ENCODE measurements at regions not wholly inside any gene's neighbourhood (a gene's known extent, or its start where the extent isn't known, plus 50 kb on each side); places are given as distances from the start of the nearest gene placed in this dataset.
"Not testable (repeated sequence)": the region's sequence is repeated elsewhere in the genome, so short reads cannot be mapped to it uniquely, and the experiment has no call there.

GRCh38 chr4:3984796-3985195 lies 218.6 kb downstream of the ADRA2C start:
- H3K9me3 ChIP-seq; H3K36me3 ChIP-seq; DNase-seq; H3K4me3 ChIP-seq; in situ Hi-C loops (cut with MboI; ENCODE audit: low sequenced_read_pairs in 4 of 4); intact Hi-C loops (cut with DNase I; ENCODE audit: low total_unique reads); ATAC-seq; H3K4me1 ChIP-seq; H3K27me3 ChIP-seq; H3K27ac ChIP-seq: not testable (repeated sequence)
- TF ChIP-seq, protein P1, sequence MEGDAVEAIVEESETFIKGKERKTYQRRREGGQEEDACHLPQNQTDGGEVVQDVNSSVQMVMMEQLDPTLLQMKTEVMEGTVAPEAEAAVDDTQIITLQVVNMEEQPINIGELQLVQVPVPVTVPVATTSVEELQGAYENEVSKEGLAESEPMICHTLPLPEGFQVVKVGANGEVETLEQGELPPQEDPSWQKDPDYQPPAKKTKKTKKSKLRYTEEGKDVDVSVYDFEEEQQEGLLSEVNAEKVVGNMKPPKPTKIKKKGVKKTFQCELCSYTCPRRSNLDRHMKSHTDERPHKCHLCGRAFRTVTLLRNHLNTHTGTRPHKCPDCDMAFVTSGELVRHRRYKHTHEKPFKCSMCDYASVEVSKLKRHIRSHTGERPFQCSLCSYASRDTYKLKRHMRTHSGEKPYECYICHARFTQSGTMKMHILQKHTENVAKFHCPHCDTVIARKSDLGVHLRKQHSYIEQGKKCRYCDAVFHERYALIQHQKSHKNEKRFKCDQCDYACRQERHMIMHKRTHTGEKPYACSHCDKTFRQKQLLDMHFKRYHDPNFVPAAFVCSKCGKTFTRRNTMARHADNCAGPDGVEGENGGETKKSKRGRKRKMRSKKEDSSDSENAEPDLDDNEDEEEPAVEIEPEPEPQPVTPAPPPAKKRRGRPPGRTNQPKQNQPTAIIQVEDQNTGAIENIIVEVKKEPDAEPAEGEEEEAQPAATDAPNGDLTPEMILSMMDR (IDR thresholded peaks at IDR 0.05 in 4 of 5, conservative IDR thresholded peaks at IDR 0.05 in 1 of 5): peak in 4 of 5 experiments; percentile 37 to 54 (median 50)

- H3K4me3 ChIP-seq; H3K9me3 ChIP-seq; DNase-seq; H3K4me1 ChIP-seq; intact Hi-C loops (cut with DNase I; ENCODE audit: low total_unique reads); in situ Hi-C loops (cut with MboI; ENCODE audit: low sequenced_read_pairs in 4 of 4); H3K27me3 ChIP-seq; ATAC-seq; H3K27ac ChIP-seq; H3K36me3 ChIP-seq: not testable (repeated sequence)
Measured at GRCh38 chr4:3986412-3986811, 220.2 kb downstream of the ADRA2C start.

DNA sequence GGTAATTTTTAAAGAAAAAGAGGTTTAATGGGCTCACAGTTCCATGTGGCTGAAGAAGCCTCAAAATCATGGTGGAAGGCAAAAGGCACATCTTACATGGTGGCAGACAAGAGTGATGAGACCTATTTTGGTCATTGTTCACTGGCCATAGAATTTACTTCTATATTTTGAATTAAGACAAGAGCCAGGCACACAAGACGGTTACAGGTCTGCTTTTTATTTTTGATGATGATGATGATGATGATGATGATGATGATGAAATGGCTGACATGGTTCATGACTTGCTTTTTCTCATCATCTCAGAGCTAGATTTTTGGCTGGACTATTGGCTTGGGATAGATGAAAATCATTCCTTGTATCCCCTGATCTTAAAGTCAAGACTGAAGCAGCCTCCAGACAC lies 229.3 kb downstream of the OTOP1 start:
- DNase-seq; intact Hi-C loops (cut with DNase I; ENCODE audit: low total_unique reads); in situ Hi-C loops (cut with MboI; ENCODE audit: low sequenced_read_pairs in 4 of 4); H3K4me1 ChIP-seq; H3K4me3 ChIP-seq; H3K36me3 ChIP-seq; H3K9me3 ChIP-seq; ATAC-seq; H3K27me3 ChIP-seq; H3K27ac ChIP-seq: not testable (repeated sequence)

DNA sequence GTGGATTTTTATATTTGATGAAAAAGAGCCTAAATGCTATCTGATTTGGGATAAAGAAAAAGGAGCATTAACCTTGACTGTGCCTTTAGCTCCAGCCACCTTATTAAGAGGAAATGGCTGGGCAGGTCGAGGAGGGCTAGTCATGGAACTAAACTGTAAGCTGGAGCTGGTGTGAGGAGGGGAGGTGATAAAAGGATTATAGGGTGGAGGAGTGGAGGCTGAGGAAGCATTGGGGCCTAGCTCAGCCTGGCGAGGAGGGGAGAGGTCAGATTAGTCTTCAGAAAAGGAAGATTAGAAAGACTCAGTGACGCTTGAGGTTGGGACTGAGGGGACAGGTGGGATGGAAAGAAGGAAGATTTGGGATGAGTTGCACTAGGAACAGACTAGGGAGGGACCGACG lies 222.7 kb downstream of the OTOP1 start:
- H3K4me3 ChIP-seq; H3K27ac ChIP-seq; H3K27me3 ChIP-seq; DNase-seq; H3K36me3 ChIP-seq; H3K9me3 ChIP-seq; in situ Hi-C loops (cut with MboI; ENCODE audit: low sequenced_read_pairs in 4 of 4); H3K4me1 ChIP-seq; intact Hi-C loops (cut with DNase I; ENCODE audit: low total_unique reads); ATAC-seq: not testable (repeated sequence)

- H3K4me1 ChIP-seq; H3K36me3 ChIP-seq; intact Hi-C loops (cut with DNase I; ENCODE audit: low total_unique reads); H3K27me3 ChIP-seq; in situ Hi-C loops (cut with MboI; ENCODE audit: low sequenced_read_pairs in 4 of 4); H3K9me3 ChIP-seq; DNase-seq; H3K4me3 ChIP-seq; ATAC-seq; H3K27ac ChIP-seq: not testable (repeated sequence)
Measured at GRCh38 chr4:4004702-4005101, 222.0 kb downstream of the OTOP1 start.

- H3K27me3 ChIP-seq; ATAC-seq; intact Hi-C loops (cut with DNase I; ENCODE audit: low total_unique reads): not testable (repeated sequence)
Measured at GRCh38 chr4:4006356-4006755, 220.4 kb downstream of the OTOP1 start.

DNA sequence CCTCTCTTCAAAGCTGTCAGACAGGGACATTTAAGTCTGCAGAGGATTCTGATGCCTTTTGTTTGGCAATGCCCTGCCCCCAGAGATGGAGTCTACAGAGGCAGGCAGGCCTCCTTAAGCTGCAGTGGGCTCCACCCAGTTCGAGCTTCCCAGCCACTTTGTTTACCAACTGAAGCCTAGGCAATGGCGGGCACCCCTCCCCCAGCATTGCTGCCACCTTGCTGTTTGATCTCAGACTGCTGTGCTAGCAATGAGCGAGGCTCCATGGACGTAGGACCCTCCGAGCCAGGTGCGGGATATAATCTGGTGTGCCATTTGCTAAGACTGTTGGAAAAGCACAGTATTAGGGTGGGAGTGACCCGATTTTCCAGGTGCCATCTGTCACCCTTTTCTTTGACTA lies 207.7 kb downstream of the OTOP1 start:
- DNase-seq; H3K9me3 ChIP-seq; intact Hi-C loops (cut with DNase I; ENCODE audit: low total_unique reads): not testable (repeated sequence)

More at GRCh38 chr4:4006356-4006755, 220.4 kb downstream of the OTOP1 start:
- H3K36me3 ChIP-seq; H3K4me3 ChIP-seq; H3K27ac ChIP-seq; H3K9me3 ChIP-seq; in situ Hi-C loops (cut with MboI; ENCODE audit: low sequenced_read_pairs in 4 of 4); H3K4me1 ChIP-seq; DNase-seq: not testable (repeated sequence)

GRCh38 chr4:4021161-4021560 lies 205.6 kb downstream of the OTOP1 start:
- H3K36me3 ChIP-seq; DNase-seq; H3K4me3 ChIP-seq; H3K4me1 ChIP-seq; H3K9me3 ChIP-seq; H3K27me3 ChIP-seq; intact Hi-C loops (cut with DNase I; ENCODE audit: low total_unique reads); H3K27ac ChIP-seq; ATAC-seq; in situ Hi-C loops (cut with MboI; ENCODE audit: low sequenced_read_pairs in 4 of 4): not testable (repeated sequence)

More for the DNA sequence above, 207.7 kb downstream of the OTOP1 start:
- H3K4me1 ChIP-seq; H3K4me3 ChIP-seq; H3K36me3 ChIP-seq; in situ Hi-C loops (cut with MboI; ENCODE audit: low sequenced_read_pairs in 4 of 4); H3K27me3 ChIP-seq; H3K27ac ChIP-seq; ATAC-seq: not testable (repeated sequence)

GRCh38 chr4:4026708-4027107 lies 200.0 kb downstream of the OTOP1 start:
- in situ Hi-C loops (cut with MboI; ENCODE audit: low sequenced_read_pairs in 4 of 4): not testable (repeated sequence)

GRCh38 chr4:4028752-4029151 lies 198.0 kb downstream of the OTOP1 start:
- H3K27me3 ChIP-seq; H3K9me3 ChIP-seq; DNase-seq; intact Hi-C loops (cut with DNase I; ENCODE audit: low total_unique reads); H3K36me3 ChIP-seq; H3K4me1 ChIP-seq; ATAC-seq; H3K4me3 ChIP-seq; in situ Hi-C loops (cut with MboI; ENCODE audit: low sequenced_read_pairs in 4 of 4); H3K27ac ChIP-seq: not testable (repeated sequence)

More at GRCh38 chr4:4026708-4027107, 200.0 kb downstream of the OTOP1 start:
- ATAC-seq; H3K9me3 ChIP-seq; H3K27me3 ChIP-seq; H3K36me3 ChIP-seq; H3K27ac ChIP-seq; H3K4me1 ChIP-seq; intact Hi-C loops (cut with DNase I; ENCODE audit: low total_unique reads); H3K4me3 ChIP-seq; DNase-seq: not testable (repeated sequence)

GRCh38 chr4:4030509-4030908 lies 196.2 kb downstream of the OTOP1 start:
- ATAC-seq; H3K27ac ChIP-seq; H3K27me3 ChIP-seq; in situ Hi-C loops (cut with MboI; ENCODE audit: low sequenced_read_pairs in 4 of 4); H3K4me3 ChIP-seq; H3K9me3 ChIP-seq; intact Hi-C loops (cut with DNase I; ENCODE audit: low total_unique reads); H3K36me3 ChIP-seq; H3K4me1 ChIP-seq; DNase-seq: not testable (repeated sequence)

Measured in gastrocnemius medialis (tissue), 4 donors.